ENCODE measurements at regions not wholly inside any gene's neighbourhood (a gene's known extent, or its start where the extent isn't known, plus 50 kb on each side); places are given as distances from the start of the nearest gene placed in this dataset.

DNA sequence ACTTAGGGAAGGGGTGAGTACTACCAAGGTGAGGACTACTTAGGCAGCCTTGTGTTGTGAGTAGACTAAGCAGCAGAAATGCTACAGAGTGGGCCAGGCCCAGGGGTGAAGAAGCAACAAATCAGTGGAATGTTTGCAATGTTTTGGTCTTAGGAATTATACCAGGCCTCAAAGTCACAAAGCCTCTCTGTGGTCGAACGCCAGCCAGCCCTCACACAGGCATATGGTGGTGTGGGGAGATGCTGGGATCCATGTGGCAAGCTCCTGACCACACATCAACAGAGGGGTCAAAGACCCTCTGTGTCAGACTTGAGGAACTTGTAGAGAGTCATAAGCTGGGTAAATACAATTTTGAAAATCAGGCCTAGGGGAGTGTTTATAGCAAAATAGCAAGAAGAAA lies 153.8 kb upstream of the KLF3 start:
- no peak overlapping the region for H3K27ac ChIP-seq (ENCODE audit: low read depth, low read length)
- no peaks in the 10 kb centered on the region for H3K36me3 ChIP-seq (ENCODE audit: control insufficient read depth in 1 of 2, insufficient read depth in 2 of 2, low read length in 2 of 2)
- H3K4me1 ChIP-seq (ENCODE audit: control insufficient read depth in 1 of 2, insufficient read depth in 2 of 2, low read length in 2 of 2), result no peaks in the 10 kb centered on the region
- no peak for DNase-seq (ENCODE audit: low read depth, low spot score)
- no peaks in the 10 kb centered on the region for H3K9me3 ChIP-seq (ENCODE audit: control insufficient read depth in 1 of 2, insufficient read depth in 1 of 2, low read depth in 1 of 2, low read length in 2 of 2)
- no peak overlapping the region for H3K9ac ChIP-seq (ENCODE audit: low read length)
- H3K79me2 ChIP-seq (ENCODE audit: insufficient read depth, low read length), result no peaks in the 10 kb centered on the region
- no peak overlapping the region for H3K4me2 ChIP-seq (ENCODE audit: low read length)
- TF ChIP-seq, protein P1, sequence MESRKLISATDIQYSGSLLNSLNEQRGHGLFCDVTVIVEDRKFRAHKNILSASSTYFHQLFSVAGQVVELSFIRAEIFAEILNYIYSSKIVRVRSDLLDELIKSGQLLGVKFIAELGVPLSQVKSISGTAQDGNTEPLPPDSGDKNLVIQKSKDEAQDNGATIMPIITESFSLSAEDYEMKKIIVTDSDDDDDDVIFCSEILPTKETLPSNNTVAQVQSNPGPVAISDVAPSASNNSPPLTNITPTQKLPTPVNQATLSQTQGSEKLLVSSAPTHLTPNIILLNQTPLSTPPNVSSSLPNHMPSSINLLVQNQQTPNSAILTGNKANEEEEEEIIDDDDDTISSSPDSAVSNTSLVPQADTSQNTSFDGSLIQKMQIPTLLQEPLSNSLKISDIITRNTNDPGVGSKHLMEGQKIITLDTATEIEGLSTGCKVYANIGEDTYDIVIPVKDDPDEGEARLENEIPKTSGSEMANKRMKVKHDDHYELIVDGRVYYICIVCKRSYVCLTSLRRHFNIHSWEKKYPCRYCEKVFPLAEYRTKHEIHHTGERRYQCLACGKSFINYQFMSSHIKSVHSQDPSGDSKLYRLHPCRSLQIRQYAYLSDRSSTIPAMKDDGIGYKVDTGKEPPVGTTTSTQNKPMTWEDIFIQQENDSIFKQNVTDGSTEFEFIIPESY (IDR thresholded peaks at IDR 0.05; ENCODE audit: extremely low read depth, insufficient replicate concordance, low read length), result no peak
- TF ChIP-seq TCF7L2 (IDR thresholded peaks at IDR 0.05; ENCODE audit: borderline replicate concordance, extremely low read depth, insufficient read depth, insufficient read length) (no peak), SRF (IDR thresholded peaks at IDR 0.05; ENCODE audit: low read depth) (no peak), CBX3 (IDR thresholded peaks at IDR 0.05; ENCODE audit: low read depth) (no peak), SP1 (IDR thresholded peaks at IDR 0.05; ENCODE audit: low read depth) (no peak)
- TF ChIP-seq, protein P2, sequence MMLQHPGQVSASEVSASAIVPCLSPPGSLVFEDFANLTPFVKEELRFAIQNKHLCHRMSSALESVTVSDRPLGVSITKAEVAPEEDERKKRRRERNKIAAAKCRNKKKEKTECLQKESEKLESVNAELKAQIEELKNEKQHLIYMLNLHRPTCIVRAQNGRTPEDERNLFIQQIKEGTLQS (IDR thresholded peaks at IDR 0.05), result no peak
- no TSS peak for BruUV-seq (replicated peaks)
- ChIA-PET CTCF (no interaction called here), POLR2A (no interaction called here), RAD21 (ENCODE audit: low non-redundant PET in 1 of 2, low total read pairs in 2 of 2, uncharacterized antibody in 2 of 2, unreplicated experiment in 2 of 2) (no interaction called here)
- no peaks in the 10 kb centered on the region for H4K20me1 ChIP-seq (ENCODE audit: insufficient read depth)
- no peak overlapping the region for H2AFZ ChIP-seq (ENCODE audit: low read depth, low read length, poor library complexity, severe bottlenecking)
- no peaks in the 10 kb centered on the region for H3K9me2 ChIP-seq (ENCODE audit: insufficient read depth)
- no peak overlapping the region for H3K4me3 ChIP-seq (replicated peaks in 1 of 2; ENCODE audit: low read depth in 1 of 2, low read length in 2 of 2)
- intact Hi-C loops (cut with micrococcal nuclease), result no loop called here
- no peaks in the 10 kb centered on the region for H3K27me3 ChIP-seq (ENCODE audit: insufficient read depth, low read length)
- ATAC-seq, result no peak

DNA sequence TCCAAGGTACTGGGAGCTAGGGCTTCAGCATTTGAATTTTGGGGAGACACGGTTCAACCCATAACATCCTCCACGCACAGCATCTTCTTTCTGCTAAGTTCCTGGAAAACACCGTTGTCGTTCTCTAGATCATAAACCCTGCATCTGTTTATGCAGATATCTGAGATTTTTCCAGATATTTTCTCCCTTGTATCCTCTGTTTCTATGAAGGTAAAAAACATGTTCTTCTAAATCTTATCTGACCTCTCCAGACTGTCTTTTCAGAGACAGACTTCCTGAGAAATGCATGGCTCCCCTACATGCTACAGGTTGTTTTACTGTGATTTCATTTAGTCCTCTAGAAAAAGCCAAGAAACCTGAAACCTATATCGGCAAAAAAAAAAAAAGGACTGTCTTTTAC lies 152.3 kb upstream of the KLF3 start:
- H3K9me2 ChIP-seq (ENCODE audit: insufficient read depth), result no peaks in the 10 kb centered on the region
- POLR2A ChIA-PET, result no interaction called here
- intact Hi-C loops (cut with micrococcal nuclease), result no loop called here
- H3K36me3 ChIP-seq (ENCODE audit: control insufficient read depth in 1 of 2, insufficient read depth in 2 of 2, low read length in 2 of 2), result no peaks in the 10 kb centered on the region
- no peaks in the 10 kb centered on the region for H3K9me3 ChIP-seq (ENCODE audit: control insufficient read depth in 1 of 2, insufficient read depth in 1 of 2, low read depth in 1 of 2, low read length in 2 of 2)
- no peak overlapping the region for H2AFZ ChIP-seq (ENCODE audit: low read depth, low read length, poor library complexity, severe bottlenecking)
- BruUV-seq (replicated peaks), result no TSS peak
- H3K79me2 ChIP-seq (ENCODE audit: insufficient read depth, low read length), result no peaks in the 10 kb centered on the region
- no peak overlapping the region for H3K4me2 ChIP-seq (ENCODE audit: low read length)
- H3K4me3 ChIP-seq (replicated peaks in 1 of 2; ENCODE audit: low read depth in 1 of 2, low read length in 2 of 2), result no peak overlapping the region
- CTCF ChIA-PET, result no interaction called here
- H3K9ac ChIP-seq (ENCODE audit: low read length), result no peak overlapping the region
- ATAC-seq (no peak), DNase-seq (ENCODE audit: low read depth, low spot score) (no peak)
- H3K4me1 ChIP-seq (ENCODE audit: control insufficient read depth in 1 of 2, insufficient read depth in 2 of 2, low read length in 2 of 2), result no peaks in the 10 kb centered on the region
- RAD21 ChIA-PET (ENCODE audit: low non-redundant PET in 1 of 2, low total read pairs in 2 of 2, uncharacterized antibody in 2 of 2, unreplicated experiment in 2 of 2), result no interaction called here
- no peaks in the 10 kb centered on the region for H3K27me3 ChIP-seq (ENCODE audit: insufficient read depth, low read length)
- no peak overlapping the region for H3K27ac ChIP-seq (ENCODE audit: low read depth, low read length)
- no peaks in the 10 kb centered on the region for H4K20me1 ChIP-seq (ENCODE audit: insufficient read depth)
- TF ChIP-seq YY1 (IDR thresholded peaks at IDR 0.05; ENCODE audit: extremely low read depth, insufficient replicate concordance, low read depth, low read length), result no peak
- no peak for TF ChIP-seq JUND (IDR thresholded peaks at IDR 0.05)
- TF ChIP-seq EZH2 (IDR thresholded peaks at IDR 0.05), result no peak
- no peak for TF ChIP-seq EZH2phosphoT487 (IDR thresholded peaks at IDR 0.05; ENCODE audit: borderline replicate concordance)
- TF ChIP-seq, protein P3, sequence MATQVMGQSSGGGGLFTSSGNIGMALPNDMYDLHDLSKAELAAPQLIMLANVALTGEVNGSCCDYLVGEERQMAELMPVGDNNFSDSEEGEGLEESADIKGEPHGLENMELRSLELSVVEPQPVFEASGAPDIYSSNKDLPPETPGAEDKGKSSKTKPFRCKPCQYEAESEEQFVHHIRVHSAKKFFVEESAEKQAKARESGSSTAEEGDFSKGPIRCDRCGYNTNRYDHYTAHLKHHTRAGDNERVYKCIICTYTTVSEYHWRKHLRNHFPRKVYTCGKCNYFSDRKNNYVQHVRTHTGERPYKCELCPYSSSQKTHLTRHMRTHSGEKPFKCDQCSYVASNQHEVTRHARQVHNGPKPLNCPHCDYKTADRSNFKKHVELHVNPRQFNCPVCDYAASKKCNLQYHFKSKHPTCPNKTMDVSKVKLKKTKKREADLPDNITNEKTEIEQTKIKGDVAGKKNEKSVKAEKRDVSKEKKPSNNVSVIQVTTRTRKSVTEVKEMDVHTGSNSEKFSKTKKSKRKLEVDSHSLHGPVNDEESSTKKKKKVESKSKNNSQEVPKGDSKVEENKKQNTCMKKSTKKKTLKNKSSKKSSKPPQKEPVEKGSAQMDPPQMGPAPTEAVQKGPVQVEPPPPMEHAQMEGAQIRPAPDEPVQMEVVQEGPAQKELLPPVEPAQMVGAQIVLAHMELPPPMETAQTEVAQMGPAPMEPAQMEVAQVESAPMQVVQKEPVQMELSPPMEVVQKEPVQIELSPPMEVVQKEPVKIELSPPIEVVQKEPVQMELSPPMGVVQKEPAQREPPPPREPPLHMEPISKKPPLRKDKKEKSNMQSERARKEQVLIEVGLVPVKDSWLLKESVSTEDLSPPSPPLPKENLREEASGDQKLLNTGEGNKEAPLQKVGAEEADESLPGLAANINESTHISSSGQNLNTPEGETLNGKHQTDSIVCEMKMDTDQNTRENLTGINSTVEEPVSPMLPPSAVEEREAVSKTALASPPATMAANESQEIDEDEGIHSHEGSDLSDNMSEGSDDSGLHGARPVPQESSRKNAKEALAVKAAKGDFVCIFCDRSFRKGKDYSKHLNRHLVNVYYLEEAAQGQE (IDR thresholded peaks at IDR 0.05; ENCODE audit: low read depth), result no peak
- TF ChIP-seq POLR2AphosphoS5 (IDR thresholded peaks at IDR 0.05; ENCODE audit: low read depth, low read length), result no peak
- TF ChIP-seq POLR2A (IDR thresholded peaks at IDR 0.05; ENCODE audit: borderline replicate concordance, extremely low read depth, insufficient read depth, insufficient read length), result no peak
- TF ChIP-seq ELF1 (IDR thresholded peaks at IDR 0.05; ENCODE audit: borderline replicate concordance, low read depth), result no peak
- TF ChIP-seq SIN3A (IDR thresholded peaks at IDR 0.05; ENCODE audit: low read depth), result no peak
- TF ChIP-seq SRF (IDR thresholded peaks at IDR 0.05; ENCODE audit: low read depth), result no peak
- TF ChIP-seq, protein P2 (IDR thresholded peaks at IDR 0.05), result no peak
- no peak for TF ChIP-seq EGR1 (IDR thresholded peaks at IDR 0.05; ENCODE audit: low read depth)
- TF ChIP-seq FOSL1 (IDR thresholded peaks at IDR 0.05; ENCODE audit: low read depth), result no peak
